ENCODE measurements at regions not wholly inside any gene's neighbourhood (a gene's known extent, or its start where the extent isn't known, plus 50 kb on each side); places are given as distances from the start of the nearest gene placed in this dataset.

DNA sequence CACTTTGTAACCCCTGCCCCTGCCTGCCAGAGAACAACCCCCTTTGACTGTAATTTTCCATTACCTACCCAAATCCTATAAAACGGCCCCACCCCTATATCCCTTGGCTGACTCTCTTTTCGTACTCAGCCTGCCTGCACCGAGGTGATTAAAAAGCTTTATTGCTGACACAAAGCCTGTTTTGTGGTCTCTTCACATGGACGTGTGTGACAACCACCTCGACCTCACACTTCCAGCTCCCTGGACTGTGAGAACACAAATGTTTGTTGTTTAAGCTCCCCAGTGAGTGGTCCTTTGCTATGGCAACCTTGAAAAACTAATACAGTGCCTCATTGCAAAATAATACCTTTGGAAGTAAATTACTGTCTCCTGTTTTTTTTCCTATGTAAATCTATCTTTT, 299.2 kb upstream of the POU1F1 start:
- no peak for TF ChIP-seq CTCF (IDR thresholded peaks at IDR 0.05; ENCODE audit: low read length)
- no peak for TF ChIP-seq EZH2phosphoT487 (IDR thresholded peaks at IDR 0.05; ENCODE audit: low read length)
